Smooth muscle cell (in vitro differentiated cells): ENCODE measurements at regions not wholly inside any gene's neighbourhood (a gene's known extent, or its start where the extent isn't known, plus 50 kb on each side); places are given as distances from the start of the nearest gene placed in this dataset.

Experiments
- DNase-seq: peaks from one replicate; lab custom pipeline; 2025; ENCODE audit not compliant: unreplicated experiment; lab: John Stamatoyannopoulos, UW
- H2AFZ ChIP-seq: fragments of 200-600 bp; sonication (generic); 2 replicates; pipeline ENCODE4 v1.6.0; 2016; ENCODE audit warnings: antibody characterized with exemption, low read depth, mild to moderate bottlenecking
- H3F3A ChIP-seq: fragments of 200-600 bp; sonication (generic); 2 replicates; pipeline ENCODE4 v1.6.0; 2017; ENCODE audit warnings: antibody characterized with exemption, low read depth
- H3K27ac ChIP-seq: fragments of 200-600 bp; sonication (generic); 2 replicates; pipeline ENCODE4 v1.5.1; 2016; ENCODE audit warnings: low read depth, mild to moderate bottlenecking
- H3K27me3 ChIP-seq: fragments of 200-600 bp; sonication (generic); 2 replicates; pipeline ENCODE4 v1.6.1; 2016; ENCODE audit warnings: low read depth, mild to moderate bottlenecking
- H3K36me3 ChIP-seq: fragments of 200-600 bp; sonication (generic); 2 replicates; pipeline ENCODE4 v1.5.1; 2016; ENCODE audit warnings: low read depth
- H3K4me1 ChIP-seq: fragments of 200-600 bp; sonication (generic); 2 replicates; pipeline ENCODE4 v1.5.1; 2016; ENCODE audit warnings: low read depth
- H3K4me2 ChIP-seq: fragments of 200-600 bp; sonication (generic); 2 replicates; pipeline ENCODE4 v1.6.0; 2016; ENCODE audit warnings: mild to moderate bottlenecking
- H3K4me3 ChIP-seq: fragments of 200-600 bp; sonication (generic); 2 replicates; pipeline ENCODE4 v1.5.1; 2016; ENCODE audit warnings: mild to moderate bottlenecking
- H3K79me2 ChIP-seq: fragments of 200-600 bp; sonication (generic); 2 replicates; pipeline ENCODE4 v1.6.0; 2016; ENCODE audit warnings: low read depth, mild to moderate bottlenecking
- H3K9ac ChIP-seq: fragments of 200-600 bp; sonication (generic); 2 replicates; pipeline ENCODE4 v1.6.0; 2016; ENCODE audit warnings: low read depth
- H3K9me3 ChIP-seq: fragments of 200-600 bp; sonication (generic); replicated peaks from 2 replicates; pipeline ENCODE4 v1.5.1; 2016; ENCODE audit warnings: low read depth
- H4K20me1 ChIP-seq: fragments of 200-600 bp; sonication (generic); 2 replicates; pipeline ENCODE4 v1.6.0; 2016; ENCODE audit warnings: low read depth
- WGBS: methylation state at CpG from one replicate; pipeline ENCODE4 v1.1.7; 2016; ENCODE audit warnings: low lambda C conversion rate; 5-methylcytosine and 5-hydroxymethylcytosine counted together
- TF ChIP-seq, protein P1 (sequence below): fragments of 200-600 bp; sonication (generic); IDR thresholded peaks from 2 replicates; pipeline ENCODE4 v1.5.1; 2017; ENCODE audit warnings: borderline replicate concordance, mild to moderate bottlenecking, antibody characterized with exemption; ENCODE audit not compliant: insufficient read depth, poor library complexity, severe bottlenecking

DNA sequence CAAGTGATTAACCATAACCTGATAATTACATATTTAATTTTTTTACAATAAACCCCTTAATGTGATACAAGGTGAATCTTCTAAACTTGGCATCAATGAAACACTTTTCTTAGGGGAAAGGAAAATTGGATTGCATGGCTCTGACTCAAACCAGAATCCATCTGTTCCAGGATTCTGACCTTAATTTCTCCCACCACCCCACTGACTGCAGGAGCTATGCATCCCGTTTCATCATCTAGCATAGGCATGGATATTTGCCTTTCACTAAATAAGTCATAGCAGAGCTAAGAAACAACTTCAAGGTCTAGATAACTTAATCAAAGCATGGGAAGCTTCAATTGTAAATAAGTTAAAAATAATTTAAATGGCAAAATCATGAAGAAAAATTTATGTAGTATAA, 156.3 kb downstream of the BTC start:
- H3F3A ChIP-seq, result no peaks in the 10 kb centered on the region
- no peak for DNase-seq
- no peaks in the 10 kb centered on the region for H3K79me2 ChIP-seq
- WGBS, result 68% methylated on average over 1 of the region's 1 CpG
- no peak overlapping the region for H3K4me2 ChIP-seq
- no peaks in the 10 kb centered on the region for H4K20me1 ChIP-seq
- H3K36me3 ChIP-seq, result no peaks in the 10 kb centered on the region
- H2AFZ ChIP-seq, result no peak overlapping the region
- TF ChIP-seq, protein P1, sequence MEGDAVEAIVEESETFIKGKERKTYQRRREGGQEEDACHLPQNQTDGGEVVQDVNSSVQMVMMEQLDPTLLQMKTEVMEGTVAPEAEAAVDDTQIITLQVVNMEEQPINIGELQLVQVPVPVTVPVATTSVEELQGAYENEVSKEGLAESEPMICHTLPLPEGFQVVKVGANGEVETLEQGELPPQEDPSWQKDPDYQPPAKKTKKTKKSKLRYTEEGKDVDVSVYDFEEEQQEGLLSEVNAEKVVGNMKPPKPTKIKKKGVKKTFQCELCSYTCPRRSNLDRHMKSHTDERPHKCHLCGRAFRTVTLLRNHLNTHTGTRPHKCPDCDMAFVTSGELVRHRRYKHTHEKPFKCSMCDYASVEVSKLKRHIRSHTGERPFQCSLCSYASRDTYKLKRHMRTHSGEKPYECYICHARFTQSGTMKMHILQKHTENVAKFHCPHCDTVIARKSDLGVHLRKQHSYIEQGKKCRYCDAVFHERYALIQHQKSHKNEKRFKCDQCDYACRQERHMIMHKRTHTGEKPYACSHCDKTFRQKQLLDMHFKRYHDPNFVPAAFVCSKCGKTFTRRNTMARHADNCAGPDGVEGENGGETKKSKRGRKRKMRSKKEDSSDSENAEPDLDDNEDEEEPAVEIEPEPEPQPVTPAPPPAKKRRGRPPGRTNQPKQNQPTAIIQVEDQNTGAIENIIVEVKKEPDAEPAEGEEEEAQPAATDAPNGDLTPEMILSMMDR, result no peak
- no peaks in the 10 kb centered on the region for H3K4me1 ChIP-seq
- H3K27me3 ChIP-seq, result no peaks in the 10 kb centered on the region
- no peak overlapping the region for H3K9ac ChIP-seq
- no peak overlapping the region for H3K27ac ChIP-seq
- H3K9me3 ChIP-seq, result no peaks in the 10 kb centered on the region
- no peak overlapping the region for H3K4me3 ChIP-seq

DNA sequence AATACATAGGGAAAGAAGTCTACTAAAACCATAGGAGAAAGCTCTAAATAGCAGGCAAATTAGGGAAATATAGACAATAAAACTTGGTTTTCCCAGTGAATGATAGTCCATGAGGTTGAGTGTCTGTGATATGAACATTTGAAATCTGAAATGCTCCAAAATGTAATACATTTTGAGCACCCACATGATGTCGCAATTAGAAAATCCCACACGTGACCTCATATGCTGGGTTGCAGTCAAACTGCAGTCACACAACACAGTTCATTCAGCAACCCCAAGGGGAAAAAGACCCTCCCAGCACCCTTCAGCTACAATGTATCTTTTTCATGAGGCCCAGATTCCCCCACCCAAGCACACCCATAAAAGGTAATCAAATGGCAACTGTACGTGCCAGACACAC, 155.6 kb downstream of the BTC start:
- H3K4me1 ChIP-seq, result no peaks in the 10 kb centered on the region
- TF ChIP-seq, protein P1, result no peak
- H3K27me3 ChIP-seq, result no peaks in the 10 kb centered on the region
- 83% methylated on average over 3 of the region's 3 CpGs for WGBS
- no peaks in the 10 kb centered on the region for H4K20me1 ChIP-seq
- H2AFZ ChIP-seq, result no peak overlapping the region
- no peak overlapping the region for H3K4me2 ChIP-seq
- no peak overlapping the region for H3K4me3 ChIP-seq
- H3K9ac ChIP-seq, result no peak overlapping the region
- H3K27ac ChIP-seq, result no peak overlapping the region
- H3K79me2 ChIP-seq, result no peaks in the 10 kb centered on the region
- no peaks in the 10 kb centered on the region for H3K9me3 ChIP-seq
- DNase-seq, result no peak
- H3K36me3 ChIP-seq, result no peaks in the 10 kb centered on the region
- no peaks in the 10 kb centered on the region for H3F3A ChIP-seq

DNA sequence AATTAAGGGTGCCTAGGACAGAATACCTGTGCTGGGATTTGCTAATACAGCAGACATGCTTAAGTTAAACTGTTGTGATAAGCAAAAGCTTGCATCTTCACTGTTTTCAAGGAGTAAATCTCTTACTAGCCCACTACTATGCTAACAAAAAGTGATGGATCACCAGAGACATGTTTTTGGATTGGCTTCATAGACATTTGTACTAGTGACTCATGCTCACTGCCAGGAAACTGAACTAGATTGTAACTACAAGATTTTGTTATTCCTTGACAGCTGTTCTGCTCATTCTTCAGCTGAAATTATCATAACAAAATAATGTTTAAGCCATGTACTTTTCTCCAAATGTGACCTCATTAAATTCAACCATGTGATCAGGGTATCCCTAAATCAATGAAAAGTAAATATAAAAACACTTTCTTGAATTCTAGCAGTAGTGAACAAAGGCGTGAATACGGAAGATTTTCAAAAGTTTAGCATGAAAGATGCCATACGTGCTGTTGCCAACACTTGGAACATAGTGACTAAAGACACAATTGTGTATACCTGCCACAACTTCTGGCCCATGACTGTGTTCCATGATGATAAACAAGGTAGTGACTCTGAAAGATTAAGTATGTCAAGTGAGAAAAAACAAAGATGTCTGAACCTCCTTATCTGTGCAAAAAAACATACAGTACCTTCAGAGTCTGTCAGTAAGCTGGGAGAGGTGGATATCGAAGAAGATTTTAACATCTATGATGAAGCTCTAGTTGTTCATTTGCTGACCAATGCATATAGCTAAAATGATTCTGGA, 154.0 kb downstream of the BTC start:
- H3K4me3 ChIP-seq, result no peak overlapping the region
- no peak for DNase-seq
- H3K4me2 ChIP-seq, result peak overlapping the region; percentile 31
- H3K79me2 ChIP-seq, result no peaks in the 10 kb centered on the region
- 90% methylated on average over 4 of the region's 4 CpGs for WGBS
- H3K36me3 ChIP-seq, result no peaks in the 10 kb centered on the region
- no peak overlapping the region for H2AFZ ChIP-seq
- no peaks in the 10 kb centered on the region for H4K20me1 ChIP-seq
- no peaks in the 10 kb centered on the region for H3K27me3 ChIP-seq
- TF ChIP-seq, protein P1, result no peak
- peak overlapping the region; percentile 53 for H3K27ac ChIP-seq
- H3F3A ChIP-seq, result no peaks in the 10 kb centered on the region
- H3K9ac ChIP-seq, result no peak overlapping the region
- no peaks in the 10 kb centered on the region for H3K4me1 ChIP-seq
- no peaks in the 10 kb centered on the region for H3K9me3 ChIP-seq

DNA sequence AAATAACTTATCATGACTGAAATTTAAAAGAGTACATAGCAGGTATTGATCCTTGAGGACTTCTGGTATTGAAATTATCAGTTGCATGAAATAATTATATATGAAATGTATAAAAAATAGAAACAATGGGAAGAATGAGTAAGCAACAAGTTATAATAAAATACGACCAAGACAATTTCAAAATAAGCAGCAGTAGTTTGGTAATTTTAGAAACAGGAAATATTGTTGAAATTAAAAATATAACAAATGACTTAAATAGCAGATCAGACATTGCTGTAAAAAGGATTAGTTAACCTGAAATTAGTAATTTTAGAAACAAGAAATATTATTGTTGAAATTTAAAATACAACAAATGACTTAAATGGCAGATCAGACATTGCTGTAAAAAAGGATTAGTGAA, 152.3 kb downstream of the BTC start:
- Histone ChIP-seq H4K20me1 (no peaks in the 10 kb centered on the region), H2AFZ (no peak overlapping the region), H3K79me2 (no peaks in the 10 kb centered on the region), H3K27ac (no peak overlapping the region), H3K4me2 (no peak overlapping the region), H3K9ac (no peak overlapping the region), H3K36me3 (no peaks in the 10 kb centered on the region), H3K4me3 (no peak overlapping the region), H3K27me3 (no peaks in the 10 kb centered on the region), H3K4me1 (no peaks in the 10 kb centered on the region), H3F3A (no peaks in the 10 kb centered on the region), H3K9me3 (no peaks in the 10 kb centered on the region)
- TF ChIP-seq, protein P1, result no peak
- WGBS, result 98% methylated on average over 1 of the region's 1 CpG
- no peak for DNase-seq
